ENCODE measurements at regions not wholly inside any gene's neighbourhood (a gene's known extent, or its start where the extent isn't known, plus 50 kb on each side); places are given as distances from the start of the nearest gene placed in this dataset.

- H3K9me3 ChIP-seq (ENCODE audit: low read length) = no peaks in the 10 kb centered on the region
- H3K4me2 ChIP-seq (ENCODE audit: low read depth, low read length) = no peak overlapping the region
- no peaks in the 10 kb centered on the region for H3K4me1 ChIP-seq (ENCODE audit: insufficient read depth, low read length)
- H3K79me2 ChIP-seq (ENCODE audit: insufficient read depth, low read length) = no peaks in the 10 kb centered on the region
- no peak for TF ChIP-seq ZIK1 (CRISPR knock-in tag; IDR thresholded peaks at IDR 0.05; ENCODE audit: borderline replicate concordance, low read depth)
- TF ChIP-seq ZNF768 (CRISPR knock-in tag; IDR thresholded peaks at IDR 0.05) = peak; percentile 66; the same call in 1 of the 2 replicates
- H4K20me1 ChIP-seq (ENCODE audit: insufficient read depth, low read length) = no peaks in the 10 kb centered on the region
- H3K27me3 ChIP-seq (ENCODE audit: control insufficient read depth in 1 of 2, insufficient read depth in 2 of 2, low read length in 2 of 2) = peaks cover 0 to 5% of the 10 kb centered on the region in 2 experiments; a peak in 3 of 5 replicates
- FAIRE-seq (no peak), DNase-seq (ENCODE audit: low spot score) (no peak), ATAC-seq (no peak)
- POLR2A ChIA-PET = no interaction called here
- no peak overlapping the region for H2AFZ ChIP-seq (ENCODE audit: low read length)
- no TSS peak for BruUV-seq (replicated peaks)
- WGBS (ENCODE audit: low lambda C conversion rate) = 81% methylated on average over 17 of the region's 19 CpGs
- H3K9ac ChIP-seq (ENCODE audit: insufficient read depth, low read depth, low read length) = no peak overlapping the region
- CTCF ChIA-PET (ENCODE audit: low intra/inter-chr PET ratio, low total read pairs) = no interaction called here
- in situ Hi-C loops (cut with HindIII; ENCODE audit: extremely low pct_ligation_motif_present, low pct_unique_long_range_greater_than_20kb) = no loop called here
- intact Hi-C loops (cut with micrococcal nuclease; ENCODE audit: unreplicated experiment) = no loop called here
- H3K27ac ChIP-seq (ENCODE audit: extremely low read length, insufficient read depth, low read length) = no peak overlapping the region
- H3K4me3 ChIP-seq (replicated peaks in 1 of 3; ENCODE audit: insufficient read depth in 1 of 3, low read depth in 2 of 3, low read length in 3 of 3) = no peak overlapping the region
- H3K36me3 ChIP-seq (replicated peaks in 1 of 2; ENCODE audit: control insufficient read depth in 1 of 2, insufficient read depth in 2 of 2, low read length in 2 of 2) = no peaks in the 10 kb centered on the region
Observed at GRCh38 chr16:85481738-85482137, 131.4 kb upstream of the GSE1 start.

GRCh38 chr16:85483424-85483823 lies 129.7 kb upstream of the GSE1 start:
- DNase-seq (ENCODE audit: low spot score) (no peak), FAIRE-seq (no peak), ATAC-seq (no peak)
- no TSS peak for BruUV-seq (replicated peaks)
- H3K4me1 ChIP-seq (ENCODE audit: insufficient read depth, low read length) = no peaks in the 10 kb centered on the region
- peaks cover 0 to 5% of the 10 kb centered on the region in 2 experiments; a peak in 3 of 5 replicates for H3K27me3 ChIP-seq (ENCODE audit: control insufficient read depth in 1 of 2, insufficient read depth in 2 of 2, low read length in 2 of 2)
- H3K4me2 ChIP-seq (ENCODE audit: low read depth, low read length) = no peak overlapping the region
- WGBS (ENCODE audit: low lambda C conversion rate) = 72% methylated on average over 18 of the region's 19 CpGs
- ChIA-PET POLR2A (no interaction called here), CTCF (ENCODE audit: low intra/inter-chr PET ratio, low total read pairs) (no interaction called here)
- no peaks in the 10 kb centered on the region for H4K20me1 ChIP-seq (ENCODE audit: insufficient read depth, low read length)
- intact Hi-C loops (cut with micrococcal nuclease; ENCODE audit: unreplicated experiment) = no loop called here
- no peak overlapping the region for H2AFZ ChIP-seq (ENCODE audit: low read length)
- H3K9ac ChIP-seq (ENCODE audit: insufficient read depth, low read depth, low read length) = no peak overlapping the region
- H3K27ac ChIP-seq (ENCODE audit: extremely low read length, insufficient read depth, low read length) = no peak overlapping the region
- TF ChIP-seq ZNF354B (CRISPR knock-in tag; IDR thresholded peaks at IDR 0.05) (no peak), ZHX2 (IDR thresholded peaks at IDR 0.05; ENCODE audit: low read depth) (no peak), ZHX2 (CRISPR knock-in tag; IDR thresholded peaks at IDR 0.05; ENCODE audit: borderline replicate concordance) (no peak), ZNF670 (CRISPR knock-in tag; IDR thresholded peaks at IDR 0.05; ENCODE audit: borderline replicate concordance) (no peak), CBX1 (IDR thresholded peaks at IDR 0.05; ENCODE audit: low read depth) (no peak), ZNF101 (CRISPR knock-in tag; IDR thresholded peaks at IDR 0.05; ENCODE audit: borderline replicate concordance, low read depth) (no peak)
- H3K9me3 ChIP-seq (ENCODE audit: low read length) = no peaks in the 10 kb centered on the region
- no peak overlapping the region for H3K4me3 ChIP-seq (replicated peaks in 1 of 3; ENCODE audit: insufficient read depth in 1 of 3, low read depth in 2 of 3, low read length in 3 of 3)
- H3K36me3 ChIP-seq (replicated peaks in 1 of 2; ENCODE audit: control insufficient read depth in 1 of 2, insufficient read depth in 2 of 2, low read length in 2 of 2) = no peaks in the 10 kb centered on the region
- H3K79me2 ChIP-seq (ENCODE audit: insufficient read depth, low read length) = no peaks in the 10 kb centered on the region
- in situ Hi-C loops (cut with HindIII; ENCODE audit: extremely low pct_ligation_motif_present, low pct_unique_long_range_greater_than_20kb) = no loop called here
